ENCODE measurements at regions not wholly inside any gene's neighbourhood (a gene's known extent, or its start where the extent isn't known, plus 50 kb on each side); places are given as distances from the start of the nearest gene placed in this dataset.

- H3K4me3 ChIP-seq (ENCODE audit: low read depth, low read length), result no peak overlapping the region
- no peak for TF ChIP-seq CTCF (IDR thresholded peaks at IDR 0.05; ENCODE audit: low read depth, low read length)
- no peaks in the 10 kb centered on the region for H3K27me3 ChIP-seq (ENCODE audit: insufficient read depth, low read depth, severe bottlenecking)
- H3K9me3 ChIP-seq (ENCODE audit: severe bottlenecking), result no peaks in the 10 kb centered on the region
- no peaks in the 10 kb centered on the region for H3K36me3 ChIP-seq
- DNase-seq, result no peak
- no peak overlapping the region for H3K27ac ChIP-seq
These were observed 122.8 kb upstream of the LPP start for GRCh38 chr3:188031121-188031520.

- no peak for TF ChIP-seq CTCF (IDR thresholded peaks at IDR 0.05; ENCODE audit: low read depth, low read length)
- H3K27me3 ChIP-seq (ENCODE audit: insufficient read depth, low read depth, severe bottlenecking), result no peaks in the 10 kb centered on the region
- no peak for DNase-seq
- no peak overlapping the region for H3K4me3 ChIP-seq (ENCODE audit: low read depth, low read length)
- no peaks in the 10 kb centered on the region for H3K36me3 ChIP-seq
- H3K9me3 ChIP-seq (ENCODE audit: severe bottlenecking), result no peaks in the 10 kb centered on the region
- H3K27ac ChIP-seq, result no peak overlapping the region
These were observed 119.0 kb upstream of the LPP start for GRCh38 chr3:188034989-188035388.

- no peak for TF ChIP-seq CTCF (IDR thresholded peaks at IDR 0.05; ENCODE audit: low read depth, low read length)
- H3K9me3 ChIP-seq (ENCODE audit: severe bottlenecking), result no peaks in the 10 kb centered on the region
- no peak overlapping the region for H3K4me3 ChIP-seq (ENCODE audit: low read depth, low read length)
- H3K36me3 ChIP-seq, result no peaks in the 10 kb centered on the region
- H3K27ac ChIP-seq, result no peak overlapping the region
- DNase-seq, result no peak
- no peaks in the 10 kb centered on the region for H3K27me3 ChIP-seq (ENCODE audit: insufficient read depth, low read depth, severe bottlenecking)
These were observed 117.4 kb upstream of the LPP start for GRCh38 chr3:188036375-188037194.

GRCh38 chr3:188037195-188037718, 116.7 kb upstream of the LPP start:
- H3K27me3 ChIP-seq (ENCODE audit: insufficient read depth, low read depth, severe bottlenecking), result no peaks in the 10 kb centered on the region
- H3K4me3 ChIP-seq (ENCODE audit: low read depth, low read length), result no peak overlapping the region
- H3K9me3 ChIP-seq (ENCODE audit: severe bottlenecking), result no peaks in the 10 kb centered on the region
- no peaks in the 10 kb centered on the region for H3K36me3 ChIP-seq
- peak; percentile 53; the same call in 1 of the 2 replicates for TF ChIP-seq CTCF (IDR thresholded peaks at IDR 0.05; ENCODE audit: low read depth, low read length)
- H3K27ac ChIP-seq, result no peak overlapping the region
- DNase-seq, result peak; percentile 42

GRCh38 chr3:188037965-188038581, 115.9 kb upstream of the LPP start:
- no peak overlapping the region for H3K4me3 ChIP-seq (ENCODE audit: low read depth, low read length)
- H3K36me3 ChIP-seq, result no peaks in the 10 kb centered on the region
- no peaks in the 10 kb centered on the region for H3K9me3 ChIP-seq (ENCODE audit: severe bottlenecking)
- no peaks in the 10 kb centered on the region for H3K27me3 ChIP-seq (ENCODE audit: insufficient read depth, low read depth, severe bottlenecking)
- DNase-seq, result no peak
- H3K27ac ChIP-seq, result no peak overlapping the region
- no peak for TF ChIP-seq CTCF (IDR thresholded peaks at IDR 0.05; ENCODE audit: low read depth, low read length)

Measured in WERI-Rb-1 (cell line).